ENCODE measurements at regions not wholly inside any gene's neighbourhood (a gene's known extent, or its start where the extent isn't known, plus 50 kb on each side); places are given as distances from the start of the nearest gene placed in this dataset.

DNA sequence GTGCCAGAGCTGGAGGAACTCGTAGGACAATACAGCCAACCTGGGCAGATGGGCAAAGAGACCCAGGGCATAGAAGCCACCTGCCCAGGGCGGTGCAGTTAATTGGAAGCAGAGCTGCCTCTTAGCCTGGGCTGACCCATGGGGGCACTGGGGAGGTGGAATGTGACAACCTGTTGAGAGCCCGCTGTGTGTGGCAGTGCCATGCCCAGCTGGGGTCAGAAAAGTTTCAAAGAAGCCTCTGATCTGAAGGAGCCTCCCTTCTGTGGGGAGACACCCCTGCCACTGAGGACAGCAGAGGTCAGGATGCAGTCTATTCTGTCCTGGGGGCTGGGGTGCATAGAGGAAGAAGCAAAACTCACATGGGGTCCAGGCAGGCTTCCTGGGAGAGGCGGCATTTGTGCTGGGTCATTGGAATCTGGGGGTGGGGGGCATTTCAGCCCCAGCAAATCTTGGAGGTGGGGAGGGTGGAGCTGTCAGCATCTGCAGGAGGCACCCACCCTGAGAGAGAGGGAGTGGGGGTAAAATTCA lies 176.1 kb upstream of the CIBAR2 start:
- Histone ChIP-seq H3K27ac (ENCODE audit: low read depth in 2 of 2, low read length in 1 of 2) (no peak overlapping the region), H3F3A (replicated peaks; ENCODE audit: insufficient read depth) (peaks cover 6% of the 10 kb centered on the region), H3K79me2 (ENCODE audit: insufficient read depth) (no peaks in the 10 kb centered on the region), H2AFZ (ENCODE audit: low read depth) (no peak overlapping the region), H3K9me3 (no peaks in the 10 kb centered on the region), H3K4me3 (ENCODE audit: low read depth in 2 of 2, low read length in 1 of 2) (no peak overlapping the region), H3K9me2 (no peaks in the 10 kb centered on the region), H3K27me3 (ENCODE audit: insufficient read depth) (no peaks in the 10 kb centered on the region), H4K20me1 (ENCODE audit: insufficient read depth) (peaks cover 15% of the 10 kb centered on the region; the same call in 1 of the 2 replicates), H3K4me2 (no peak overlapping the region), H3K4me1 (ENCODE audit: control insufficient read depth in 1 of 2, insufficient read depth in 2 of 2, low read depth in 1 of 2, low read length in 1 of 2) (peaks cover 10 to 65% of the 10 kb centered on the region in 2 experiments; a peak in 3 of 4 replicates), H3K9ac (no peak overlapping the region), H3K36me3 (replicated peaks in 1 of 2; ENCODE audit: control insufficient read depth in 1 of 2, insufficient read depth in 2 of 2, low read length in 1 of 2) (no peaks in the 10 kb centered on the region)
- POLR2A ChIA-PET, result no interaction called here
- no peak for DNase-seq
- TF ChIP-seq, protein P1, sequence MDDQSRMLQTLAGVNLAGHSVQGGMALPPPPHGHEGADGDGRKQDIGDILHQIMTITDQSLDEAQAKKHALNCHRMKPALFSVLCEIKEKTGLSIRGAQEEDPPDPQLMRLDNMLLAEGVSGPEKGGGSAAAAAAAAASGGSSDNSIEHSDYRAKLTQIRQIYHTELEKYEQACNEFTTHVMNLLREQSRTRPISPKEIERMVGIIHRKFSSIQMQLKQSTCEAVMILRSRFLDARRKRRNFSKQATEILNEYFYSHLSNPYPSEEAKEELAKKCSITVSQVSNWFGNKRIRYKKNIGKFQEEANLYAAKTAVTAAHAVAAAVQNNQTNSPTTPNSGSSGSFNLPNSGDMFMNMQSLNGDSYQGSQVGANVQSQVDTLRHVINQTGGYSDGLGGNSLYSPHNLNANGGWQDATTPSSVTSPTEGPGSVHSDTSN (IDR thresholded peaks at IDR 0.05), result no peak
- no peak for TF ChIP-seq IRF3 (IDR thresholded peaks at IDR 0.05; ENCODE audit: low read depth, low read length)
- TF ChIP-seq USF1 (IDR thresholded peaks at IDR 0.05; ENCODE audit: borderline replicate concordance, low read depth), result no peak
- no peak for TF ChIP-seq RXRA (IDR thresholded peaks at IDR 0.05; ENCODE audit: borderline replicate concordance, low read depth)
- no peak for TF ChIP-seq REST (IDR thresholded peaks at IDR 0.05; ENCODE audit: low read depth, low read length)
- TF ChIP-seq POLR2AphosphoS5 (IDR thresholded peaks at IDR 0.05; ENCODE audit: low read depth, low read length), result no peak
- no peak for TF ChIP-seq GATA2 (CRISPR knock-in tag; IDR thresholded peaks at IDR 0.05)
- TF ChIP-seq FOXM1 (IDR thresholded peaks at IDR 0.05; ENCODE audit: low read depth), result no peak
- TF ChIP-seq SIN3A (IDR thresholded peaks at IDR 0.05; ENCODE audit: borderline replicate concordance, low read depth, low read length), result no peak
- no peak for TF ChIP-seq GABPA (IDR thresholded peaks at IDR 0.05; ENCODE audit: low read depth)
- TF ChIP-seq, protein P2, sequence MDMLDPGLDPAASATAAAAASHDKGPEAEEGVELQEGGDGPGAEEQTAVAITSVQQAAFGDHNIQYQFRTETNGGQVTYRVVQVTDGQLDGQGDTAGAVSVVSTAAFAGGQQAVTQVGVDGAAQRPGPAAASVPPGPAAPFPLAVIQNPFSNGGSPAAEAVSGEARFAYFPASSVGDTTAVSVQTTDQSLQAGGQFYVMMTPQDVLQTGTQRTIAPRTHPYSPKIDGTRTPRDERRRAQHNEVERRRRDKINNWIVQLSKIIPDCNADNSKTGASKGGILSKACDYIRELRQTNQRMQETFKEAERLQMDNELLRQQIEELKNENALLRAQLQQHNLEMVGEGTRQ (IDR thresholded peaks at IDR 0.05; ENCODE audit: borderline replicate concordance, low read depth, low read length), result no peak
- TF ChIP-seq TAF1 (IDR thresholded peaks at IDR 0.05; ENCODE audit: borderline replicate concordance, low read depth, low read length), result no peak
- TF ChIP-seq EZH2phosphoT487 (IDR thresholded peaks at IDR 0.05; ENCODE audit: borderline replicate concordance, low read depth), result no peak
- no peak for TF ChIP-seq FOXJ3 (CRISPR knock-in tag; IDR thresholded peaks at IDR 0.05)
- TF ChIP-seq FOSL2 (IDR thresholded peaks at IDR 0.05; ENCODE audit: borderline replicate concordance, low read depth), result no peak
- CTCF ChIA-PET, result interaction anchor here (0.7 to 7.3 kb wide), 6 partner anchors 9 to 174 kb away, joined by 3 to 67 read pairs (median 4); no protein-coding TSS in a partner anchor
- WGBS (ENCODE audit: low lambda C conversion rate), result 94% methylated on average over 3 of the region's 4 CpGs
